ENCODE measurements at regions not wholly inside any gene's neighbourhood (a gene's known extent, or its start where the extent isn't known, plus 50 kb on each side); places are given as distances from the start of the nearest gene placed in this dataset.

- H3K9me3 ChIP-seq, result no peaks in the 10 kb centered on the region
- H3K27me3 ChIP-seq (replicated peaks; ENCODE audit: insufficient read depth), result no peaks in the 10 kb centered on the region
- no peak for DNase-seq (ENCODE audit: low spot score)
- H3K27ac ChIP-seq, result no peak overlapping the region
- H3K4me3 ChIP-seq, result no peak overlapping the region
- H3K36me3 ChIP-seq, result no peaks in the 10 kb centered on the region
- TF ChIP-seq, protein P1, sequence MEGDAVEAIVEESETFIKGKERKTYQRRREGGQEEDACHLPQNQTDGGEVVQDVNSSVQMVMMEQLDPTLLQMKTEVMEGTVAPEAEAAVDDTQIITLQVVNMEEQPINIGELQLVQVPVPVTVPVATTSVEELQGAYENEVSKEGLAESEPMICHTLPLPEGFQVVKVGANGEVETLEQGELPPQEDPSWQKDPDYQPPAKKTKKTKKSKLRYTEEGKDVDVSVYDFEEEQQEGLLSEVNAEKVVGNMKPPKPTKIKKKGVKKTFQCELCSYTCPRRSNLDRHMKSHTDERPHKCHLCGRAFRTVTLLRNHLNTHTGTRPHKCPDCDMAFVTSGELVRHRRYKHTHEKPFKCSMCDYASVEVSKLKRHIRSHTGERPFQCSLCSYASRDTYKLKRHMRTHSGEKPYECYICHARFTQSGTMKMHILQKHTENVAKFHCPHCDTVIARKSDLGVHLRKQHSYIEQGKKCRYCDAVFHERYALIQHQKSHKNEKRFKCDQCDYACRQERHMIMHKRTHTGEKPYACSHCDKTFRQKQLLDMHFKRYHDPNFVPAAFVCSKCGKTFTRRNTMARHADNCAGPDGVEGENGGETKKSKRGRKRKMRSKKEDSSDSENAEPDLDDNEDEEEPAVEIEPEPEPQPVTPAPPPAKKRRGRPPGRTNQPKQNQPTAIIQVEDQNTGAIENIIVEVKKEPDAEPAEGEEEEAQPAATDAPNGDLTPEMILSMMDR (IDR thresholded peaks at IDR 0.05), result no peak
- no peak for ATAC-seq (ENCODE audit: insufficient number of reproducible peaks, low FRiP score, low read depth)
- H3K4me1 ChIP-seq (ENCODE audit: control insufficient read depth in 1 of 2, low read depth in 2 of 2), result peaks cover 0 to 20% of the 10 kb centered on the region in 2 donors
Observed at GRCh38 chr2:47239119-47239969, 63.0 kb upstream of the CALM2 start.

DNA sequence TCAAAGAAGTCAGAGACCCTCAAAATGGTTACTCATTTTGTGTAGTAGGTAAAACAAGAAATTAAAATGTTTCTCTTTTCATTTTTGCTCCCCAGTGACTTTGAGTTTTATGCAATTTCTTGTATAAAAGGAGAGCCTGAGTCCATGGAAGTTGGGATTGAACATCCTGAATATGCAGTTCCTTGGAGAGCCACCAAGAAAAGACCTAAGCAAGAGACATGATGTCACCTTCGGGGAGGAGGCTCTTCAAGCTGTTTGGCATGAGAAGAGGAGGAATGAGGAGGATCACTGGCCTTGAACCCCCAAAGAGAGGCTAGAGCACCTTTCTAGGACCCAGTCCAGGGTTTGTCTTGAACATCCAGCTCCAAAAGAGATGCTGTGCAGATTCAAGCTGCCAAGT is 62.3 kb upstream of the CALM2 start:
- H3K9me3 ChIP-seq, result no peaks in the 10 kb centered on the region
- H3K4me1 ChIP-seq (ENCODE audit: control insufficient read depth in 1 of 2, low read depth in 2 of 2), result peaks cover 0 to 20% of the 10 kb centered on the region in 2 donors
- no peak overlapping the region for H3K27ac ChIP-seq
- no peak for DNase-seq (ENCODE audit: low spot score)
- TF ChIP-seq, protein P1 (IDR thresholded peaks at IDR 0.05), result no peak
- H3K4me3 ChIP-seq, result no peak overlapping the region
- H3K36me3 ChIP-seq, result no peaks in the 10 kb centered on the region
- no peak for ATAC-seq (ENCODE audit: insufficient number of reproducible peaks, low FRiP score, low read depth)
- no peaks in the 10 kb centered on the region for H3K27me3 ChIP-seq (replicated peaks; ENCODE audit: insufficient read depth)

DNA sequence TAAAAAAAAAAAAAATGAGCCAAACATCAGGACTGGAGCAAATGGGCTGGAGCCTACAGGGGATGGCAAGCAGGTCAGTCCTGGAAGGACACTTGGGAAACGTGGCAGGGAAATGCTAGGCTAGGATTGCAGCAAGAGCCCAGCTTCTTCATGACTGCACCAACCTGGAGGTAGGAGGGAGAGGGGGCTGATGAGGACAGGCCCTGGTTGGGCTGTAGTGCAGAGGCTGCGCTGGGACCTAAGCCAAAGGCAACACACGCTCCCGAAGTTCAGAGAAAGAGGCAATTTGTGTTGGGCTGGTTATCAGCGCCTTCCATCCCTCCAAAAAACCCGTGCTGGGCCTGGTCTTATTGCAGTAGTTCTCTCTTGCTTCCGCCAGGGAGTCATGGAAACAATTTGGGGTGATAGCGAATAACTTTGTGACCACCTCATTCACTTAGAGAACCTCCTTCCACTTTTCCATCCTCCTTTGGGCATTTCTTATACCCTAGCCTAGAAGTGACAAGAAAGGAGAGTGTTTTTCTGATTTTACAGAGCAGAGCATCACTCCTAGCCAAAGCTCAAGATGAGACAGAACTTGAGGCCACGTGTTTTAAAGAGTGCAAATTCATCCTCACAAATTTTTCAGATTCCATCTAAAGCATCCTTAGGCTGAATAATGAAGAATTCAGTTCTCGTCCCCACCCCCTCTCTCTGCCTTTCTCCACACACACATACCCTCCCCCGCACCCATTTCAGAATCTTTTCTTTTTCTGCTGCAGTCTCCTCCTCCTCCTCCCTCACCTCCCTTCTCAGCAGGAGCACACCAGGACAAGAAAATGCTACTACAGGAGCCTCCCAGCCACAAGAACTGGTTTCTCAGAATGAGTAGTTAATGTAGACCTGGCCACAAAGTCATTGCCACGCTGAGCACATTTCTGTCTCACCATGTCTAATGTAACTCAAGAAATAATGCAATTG is 61.3 kb upstream of the CALM2 start:
- H3K9me3 ChIP-seq, result no peaks in the 10 kb centered on the region
- H3K27ac ChIP-seq, result peak overlapping the region in 1 of 2 donors; percentile 20
- peak; percentile 7 for ATAC-seq (ENCODE audit: insufficient number of reproducible peaks, low FRiP score, low read depth)
- no peak overlapping the region for H3K4me3 ChIP-seq
- no peaks in the 10 kb centered on the region for H3K36me3 ChIP-seq
- TF ChIP-seq, protein P1 (IDR thresholded peaks at IDR 0.05), result peak; percentile 31
- DNase-seq (ENCODE audit: low spot score), result peak; percentile 17
- peaks cover 0 to 20% of the 10 kb centered on the region in 2 donors for H3K4me1 ChIP-seq (ENCODE audit: control insufficient read depth in 1 of 2, low read depth in 2 of 2)
- no peaks in the 10 kb centered on the region for H3K27me3 ChIP-seq (replicated peaks; ENCODE audit: insufficient read depth)

DNA sequence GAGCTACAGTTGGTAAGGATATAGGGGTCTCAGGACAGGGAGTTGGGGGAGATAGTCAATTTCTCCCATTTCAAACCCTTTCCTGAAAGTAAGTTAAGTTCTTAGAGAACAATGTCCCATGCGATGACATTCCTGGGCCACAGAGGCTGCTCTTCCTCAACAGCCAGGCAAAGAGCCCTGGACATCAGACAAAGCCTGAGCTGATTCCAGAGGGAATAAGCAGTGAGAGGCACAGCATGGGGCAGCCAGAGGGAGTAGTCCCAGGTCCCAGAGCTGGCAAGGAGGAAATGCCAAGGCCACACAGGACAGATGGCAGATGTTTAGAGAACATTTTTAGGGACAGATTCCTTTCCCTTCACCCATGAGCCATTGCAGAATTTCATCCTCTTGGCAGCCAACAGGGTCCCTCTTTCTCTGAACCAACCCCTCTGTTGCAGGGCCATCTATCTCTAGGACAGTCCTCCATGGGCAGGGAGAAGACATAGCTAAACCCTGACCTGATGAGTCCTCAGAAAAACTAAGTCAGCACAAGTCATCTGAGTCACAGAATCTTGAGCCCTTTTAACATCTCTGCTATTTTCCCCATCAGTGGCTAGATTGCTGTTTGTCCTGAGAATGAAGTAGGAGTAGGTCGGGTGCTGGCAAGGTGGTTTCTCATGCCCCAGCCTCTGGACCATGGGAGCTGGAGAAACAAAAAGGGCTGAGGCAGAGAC is 60.3 kb upstream of the CALM2 start:
- DNase-seq (ENCODE audit: low spot score), result no peak
- Histone ChIP-seq H3K27me3 (replicated peaks; ENCODE audit: insufficient read depth) (no peaks in the 10 kb centered on the region), H3K9me3 (no peaks in the 10 kb centered on the region), H3K4me1 (ENCODE audit: control insufficient read depth in 1 of 2, low read depth in 2 of 2) (peaks cover 0 to 20% of the 10 kb centered on the region in 2 donors), H3K4me3 (no peak overlapping the region), H3K36me3 (no peaks in the 10 kb centered on the region), H3K27ac (peak overlapping the region in 1 of 2 donors; percentile 20)
- ATAC-seq (ENCODE audit: insufficient number of reproducible peaks, low FRiP score, low read depth), result no peak
- TF ChIP-seq, protein P1 (IDR thresholded peaks at IDR 0.05), result no peak
